Heart right ventricle (tissue), 16 donors: ENCODE measurements at regions not wholly inside any gene's neighbourhood (a gene's known extent, or its start where the extent isn't known, plus 50 kb on each side); places are given as distances from the start of the nearest gene placed in this dataset.

Experiments used
- ATAC-seq, 8 donors: fragments of 200-7000 bp; cut with Tn5 transposase; one replicate each; pipeline ENCODE4 v1.9.1; 2020; ENCODE audit warnings: mild to moderate bottlenecking in 8 of 8, moderate library complexity in 8 of 8, moderate number of reproducible peaks in 1 of 8
- DNase-seq, 2 donors: peaks; one replicate each; pipeline ENCODE4 v3.0.0-alpha.2; 2020
- H3K27ac ChIP-seq, 10 donors: fragments of 200-600 bp; sonication (generic) in 2 of 10; one replicate each; pipeline versions ENCODE4 v1.5.0 to v1.8.0; 2020 to 2022; ENCODE audit warnings: mild to moderate bottlenecking in 3 of 10
- H3K27me3 ChIP-seq, 7 donors: fragments of 200-600 bp; one replicate each; pipeline ENCODE4 v1.8.0; 2021 to 2022; ENCODE audit warnings: mild to moderate bottlenecking in 2 of 7
- H3K36me3 ChIP-seq, 9 donors: fragments of 200-600 bp; sonication (generic) in 1 of 9; one replicate each; pipeline versions ENCODE4 v1.5.0 to v1.8.0; 2020 to 2022; ENCODE audit warnings: mild to moderate bottlenecking in 2 of 9
- H3K4me1 ChIP-seq, 9 donors: fragments of 200-600 bp; sonication (generic) in 1 of 9; one replicate each; pipeline versions ENCODE4 v1.5.0 to v1.8.0; 2020 to 2022; ENCODE audit warnings: mild to moderate bottlenecking in 4 of 9
- H3K4me3 ChIP-seq, 10 donors: fragments of 200-600 bp; sonication (generic) in 2 of 10; one replicate each; pipeline versions ENCODE4 v1.5.0 to v1.8.0; 2020 to 2022; ENCODE audit warnings: mild to moderate bottlenecking in 7 of 10, moderate library complexity in 2 of 10
- H3K9me3 ChIP-seq, 11 donors: fragments of 200-600 bp in 10 of 11; sonication (generic) in 2 of 11; one replicate each; pipeline versions ENCODE4 v1.5.0 to v1.8.0; 2013 to 2022; ENCODE audit warnings: mild to moderate bottlenecking in 2 of 11, control low read depth in 1 of 11, moderate library complexity in 1 of 11
- CTCF ChIP-seq, 9 donors: fragments of 200-600 bp; sonication (generic) in 2 of 9; IDR thresholded peaks; one replicate each; pipeline versions ENCODE4 v1.5.0 to v1.8.0; 2021 to 2022; ENCODE audit warnings: antibody characterized with exemption in 9 of 9, mild to moderate bottlenecking in 5 of 9, moderate library complexity in 1 of 9
- WGBS, 2 donors: extraction: QIAGEN DNeasy Blood & Tissue Kit; methylation state at CpG; one replicate each; pipeline ENCODE4 v1.1.7; 2013; ENCODE audit warnings: inconsistent platforms in 1 of 2; 5-methylcytosine and 5-hydroxymethylcytosine counted together
- intact Hi-C, 10 donors: fragments of 100-400 bp; cut with DNase I; formaldehyde crosslinking; loops; one replicate each; pipeline versions ENCODE4 v1.11.1 to v1.14.2; 2022
- donor health status: Arrhythmogenic right ventricular cardiomyopathy.
- donor health status: ischemic (EF 13 %, LVEDD 7.1; RV severe dilation, severe dysfunction).
- donor health status: healthy with polysubstance abuse.
- donor health status: DM: no; HTN: yes; CAD: no.
- donor health status: DM: no; HTN: no; CAD: no.
- donor health status: ischemic (EF 25% LVEDD 6.9; RV normal size, moderate dysfunction).
- donor health status: ischemic (EF 25% LVEDD 5.7; RV mildly dilated, moderate dysfunction).
- donor health status: healthy.
- donor health status: DM: yes; HTN: yes; CAD: no.
- donor health status: Ischemic cardiomyopathy.
- donor health status: ischemic (EF 35%, LVEDD 5.7; RV mildly dilated, moderate dysfunction).
- donor health status: nonischemic (EF 11% LVEDD 7.7; RV severe dilation, severe dysfunction).
- donor health status: DM: yes; HTN: yes; CAD: no.
- donor health status: PGD.
- donor health status: ischemic (EF 29% LVEDD 5.4; RV normal size, mild dysfunction).
- donor health status: nonischemic (EF 23%, LVEDD 6.1; RV moderate dilation, normal function).

GRCh38 chr2:129901754-129902415 is 77.6 kb upstream of the RAB6C start:
- Histone ChIP-seq H3K36me3 (no peaks in the 10 kb centered on the region), H3K4me1 (no peaks in the 10 kb centered on the region), H3K27me3 (peaks cover 0 to 13% (median 0%) of the 10 kb centered on the region in 7 donors), H3K27ac (no peak overlapping the region), H3K9me3 (peaks cover 0 to 23% (median 0%) of the 10 kb centered on the region in 11 donors), H3K4me3 (no peak overlapping the region)
- 60 to 61% methylated on average over 3 of the region's 3 CpGs for WGBS, 2 donors
- ATAC-seq (peak in 1 of 8 donors; percentile 34), DNase-seq (no peak)
- intact Hi-C loops, result no loop called here
- TF ChIP-seq CTCF (IDR thresholded peaks at IDR 0.05), result no peak

- Histone ChIP-seq H3K27me3 (peaks cover 0 to 10% (median 0%) of the 10 kb centered on the region in 7 donors), H3K4me1 (no peaks in the 10 kb centered on the region), H3K4me3 (no peak overlapping the region), H3K36me3 (no peaks in the 10 kb centered on the region), H3K27ac (no peak overlapping the region), H3K9me3 (peaks cover 0 to 23% (median 0%) of the 10 kb centered on the region in 11 donors)
- 87 to 88% methylated on average over 20 of the region's 20 CpGs for WGBS, 2 donors
- intact Hi-C loops, result no loop called here
- TF ChIP-seq CTCF (IDR thresholded peaks at IDR 0.05), result no peak
- DNase-seq (no peak), ATAC-seq (peak in 1 of 8 donors; percentile 17)
Measured at GRCh38 chr2:129902731-129903585, 76.5 kb upstream of the RAB6C start.

GRCh38 chr2:129903586-129904425 is 75.7 kb upstream of the RAB6C start:
- no peak overlapping the region for H3K4me3 ChIP-seq
- H3K27ac ChIP-seq, result no peak overlapping the region
- ATAC-seq (no peak), DNase-seq (no peak)
- TF ChIP-seq CTCF (IDR thresholded peaks at IDR 0.05), result no peak
- no peaks in the 10 kb centered on the region for H3K4me1 ChIP-seq
- peaks cover 0 to 21% (median 0%) of the 10 kb centered on the region in 11 donors for H3K9me3 ChIP-seq
- no peaks in the 10 kb centered on the region for H3K36me3 ChIP-seq
- WGBS, 2 donors, result 77 to 81% methylated on average over 17 of the region's 17 CpGs
- intact Hi-C loops, result no loop called here
- H3K27me3 ChIP-seq, result peaks cover 0 to 10% (median 0%) of the 10 kb centered on the region in 7 donors
